Suprapubic skin (tissue), 4 donors: ENCODE measurements at regions not wholly inside any gene's neighbourhood (a gene's known extent, or its start where the extent isn't known, plus 50 kb on each side); places are given as distances from the start of the nearest gene placed in this dataset.

ENCODE experiments used
- POLR2A ChIP-seq, 2 donors: fragments of 450-650 bp; IDR thresholded peaks; one replicate each; pipeline ENCODE4 v1.6.1; 2017; ENCODE audit warnings: antibody characterized with exemption in 2 of 2, mild to moderate bottlenecking in 2 of 2, moderate library complexity in 2 of 2
- POLR2AphosphoS5 ChIP-seq, 3 donors: sonication (generic); formaldehyde crosslinking; IDR thresholded peaks; one replicate each; pipeline ENCODE4 v1.6.1; 2017; ENCODE audit warnings: antibody characterized with exemption in 3 of 3
- TF ChIP-seq, protein P1 (sequence below), 2 donors: fragments of 200-600 bp in 1 of 2; fragments of 450-650 bp in 1 of 2; sonication (generic) in 1 of 2; IDR thresholded peaks; one replicate each; pipeline ENCODE4 v1.5.1; 2016 to 2019; ENCODE audit warnings: antibody characterized with exemption in 2 of 2, mild to moderate bottlenecking in 1 of 2, moderate library complexity in 1 of 2

- TF ChIP-seq POLR2A (IDR thresholded peaks at IDR 0.05) (no peak), POLR2AphosphoS5 (IDR thresholded peaks at IDR 0.05) (no peak)
- TF ChIP-seq, protein P1, sequence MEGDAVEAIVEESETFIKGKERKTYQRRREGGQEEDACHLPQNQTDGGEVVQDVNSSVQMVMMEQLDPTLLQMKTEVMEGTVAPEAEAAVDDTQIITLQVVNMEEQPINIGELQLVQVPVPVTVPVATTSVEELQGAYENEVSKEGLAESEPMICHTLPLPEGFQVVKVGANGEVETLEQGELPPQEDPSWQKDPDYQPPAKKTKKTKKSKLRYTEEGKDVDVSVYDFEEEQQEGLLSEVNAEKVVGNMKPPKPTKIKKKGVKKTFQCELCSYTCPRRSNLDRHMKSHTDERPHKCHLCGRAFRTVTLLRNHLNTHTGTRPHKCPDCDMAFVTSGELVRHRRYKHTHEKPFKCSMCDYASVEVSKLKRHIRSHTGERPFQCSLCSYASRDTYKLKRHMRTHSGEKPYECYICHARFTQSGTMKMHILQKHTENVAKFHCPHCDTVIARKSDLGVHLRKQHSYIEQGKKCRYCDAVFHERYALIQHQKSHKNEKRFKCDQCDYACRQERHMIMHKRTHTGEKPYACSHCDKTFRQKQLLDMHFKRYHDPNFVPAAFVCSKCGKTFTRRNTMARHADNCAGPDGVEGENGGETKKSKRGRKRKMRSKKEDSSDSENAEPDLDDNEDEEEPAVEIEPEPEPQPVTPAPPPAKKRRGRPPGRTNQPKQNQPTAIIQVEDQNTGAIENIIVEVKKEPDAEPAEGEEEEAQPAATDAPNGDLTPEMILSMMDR (IDR thresholded peaks at IDR 0.05): no peak
These were observed 332.2 kb downstream of the TEX29 start for GRCh38 chr13:111652676-111653075.
